Heart left ventricle (tissue), 13 donors: ENCODE measurements at regions not wholly inside any gene's neighbourhood (a gene's known extent, or its start where the extent isn't known, plus 50 kb on each side); places are given as distances from the start of the nearest gene placed in this dataset.

Experiments
- POLR2A ChIP-seq, 2 donors: fragments of 450-650 bp; IDR thresholded peaks; one replicate each; pipeline ENCODE4 v1.6.1; 2017; ENCODE audit warnings: antibody characterized with exemption in 2 of 2, mild to moderate bottlenecking in 2 of 2, moderate library complexity in 2 of 2
- TF ChIP-seq, protein P1 (sequence below), 12 donors: fragments of 200-600 bp; sonication (generic) in 4 of 12; IDR thresholded peaks; one replicate each; pipeline versions ENCODE4 v1.5.0 to v1.8.0; 2018 to 2022; ENCODE audit warnings: antibody characterized with exemption in 12 of 12, mild to moderate bottlenecking in 5 of 12
- donor health status: ischemic (EF 13 %, LVEDD 7.1; RV severe dilation, severe dysfunction).
- donor health status: DM: no; HTN: yes; CAD: no.
- donor health status: DM: no; HTN: no; CAD: no.
- donor health status: ischemic (EF 25% LVEDD 6.9; RV normal size, moderate dysfunction).
- donor health status: ischemic (EF 25% LVEDD 5.7; RV mildly dilated, moderate dysfunction).
- donor health status: ischemic (EF 35%, LVEDD 5.7; RV mildly dilated, moderate dysfunction).
- donor health status: nonischemic (EF 11% LVEDD 7.7; RV severe dilation, severe dysfunction).
- donor health status: DM: yes; HTN: yes; CAD: no.
- donor health status: PGD.
- donor health status: ischemic (EF 29% LVEDD 5.4; RV normal size, mild dysfunction).
- donor health status: nonischemic (EF 23%, LVEDD 6.1; RV moderate dilation, normal function).

- TF ChIP-seq, protein P1, sequence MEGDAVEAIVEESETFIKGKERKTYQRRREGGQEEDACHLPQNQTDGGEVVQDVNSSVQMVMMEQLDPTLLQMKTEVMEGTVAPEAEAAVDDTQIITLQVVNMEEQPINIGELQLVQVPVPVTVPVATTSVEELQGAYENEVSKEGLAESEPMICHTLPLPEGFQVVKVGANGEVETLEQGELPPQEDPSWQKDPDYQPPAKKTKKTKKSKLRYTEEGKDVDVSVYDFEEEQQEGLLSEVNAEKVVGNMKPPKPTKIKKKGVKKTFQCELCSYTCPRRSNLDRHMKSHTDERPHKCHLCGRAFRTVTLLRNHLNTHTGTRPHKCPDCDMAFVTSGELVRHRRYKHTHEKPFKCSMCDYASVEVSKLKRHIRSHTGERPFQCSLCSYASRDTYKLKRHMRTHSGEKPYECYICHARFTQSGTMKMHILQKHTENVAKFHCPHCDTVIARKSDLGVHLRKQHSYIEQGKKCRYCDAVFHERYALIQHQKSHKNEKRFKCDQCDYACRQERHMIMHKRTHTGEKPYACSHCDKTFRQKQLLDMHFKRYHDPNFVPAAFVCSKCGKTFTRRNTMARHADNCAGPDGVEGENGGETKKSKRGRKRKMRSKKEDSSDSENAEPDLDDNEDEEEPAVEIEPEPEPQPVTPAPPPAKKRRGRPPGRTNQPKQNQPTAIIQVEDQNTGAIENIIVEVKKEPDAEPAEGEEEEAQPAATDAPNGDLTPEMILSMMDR (IDR thresholded peaks at IDR 0.05): no peak
- no peak for TF ChIP-seq POLR2A (IDR thresholded peaks at IDR 0.05)
Measured at GRCh38 chr6:12608874-12609273, 107.7 kb upstream of the PHACTR1 start.
